K562 (cell line): ENCODE measurements at regions not wholly inside any gene's neighbourhood (a gene's known extent, or its start where the extent isn't known, plus 50 kb on each side); places are given as distances from the start of the nearest gene placed in this dataset.

Experiments
- ATAC-seq: fragments of 200-7000 bp; cut with Tn5 transposase; 3 replicates; pipeline ENCODE4 v1.9.1; 2020; ENCODE audit warnings: moderate library complexity
- BruUV-seq: library from RNA; stranded (reverse); fragments of 400-500 nt; replicated peaks from 2 replicates; lab custom pipeline; 2021; lab: Mats Ljungman, UMichigan
- CTCF ChIA-PET: fragments of 300-600 bp; formaldehyde crosslinking; extraction: SDS; loops from one replicate; lab custom pipeline; 2021; ENCODE audit warnings: low intra/inter-chr PET ratio; lab: Yijun Ruan, JAX
- POLR2A ChIA-PET: fragments of 300-600, 350-650 bp; sonication (Branson Sonifier 250); formaldehyde crosslinking; extraction: SDS; loops from one replicate; lab custom pipeline; 2021; ENCODE audit warnings: antibody characterized with exemption, inconsistent platforms; lab: Yijun Ruan, JAX
- DNase-seq, 4 experiments: peaks; one replicate each; pipeline versions ENCODE4 v3.0.0 to v3.0.0-alpha.2; 2011 to 2018; ENCODE audit warnings: low spot score in 3 of 4, mixed read lengths in 3 of 4; ENCODE audit errors: extremely low read depth in 1 of 4
- FAIRE-seq: peaks from 2 replicates; lab custom pipeline; 2011; peaks lifted over from hg19 to GRCh38; lab: Jason Lieb, UNC
- H2AFZ ChIP-seq: 2 replicates; pipeline ENCODE4 v1.6.0; 2011; ENCODE audit warnings: low read depth, low read length, control low read depth, inconsistent platforms
- H3K27ac ChIP-seq: fragments of 200-600 bp; 3 replicates; pipeline ENCODE4 v1.8.0; 2011; ENCODE audit warnings: low read depth, mild to moderate bottlenecking, control low read depth, inconsistent platforms, low read length, moderate library complexity, mixed read lengths; ENCODE audit errors: extremely low read depth
- H3K27me3 ChIP-seq, 2 experiments: fragments of 300-600 bp in 1 of 2; 2 replicates in 1 of 2; 3 replicates in 1 of 2; pipeline versions ENCODE4 v1.6.0 to v1.8.0; 2011; ENCODE audit warnings: inconsistent platforms in 2 of 2, low read length in 2 of 2, mild to moderate bottlenecking in 1 of 2, mixed read lengths in 1 of 2, moderate library complexity in 1 of 2; ENCODE audit not compliant: control insufficient read depth in 2 of 2, insufficient read depth in 2 of 2
- H3K36me3 ChIP-seq: fragments of 300-600 bp; 3 replicates; pipeline ENCODE4 v1.8.0; 2011; ENCODE audit warnings: mild to moderate bottlenecking, low read length, inconsistent platforms; ENCODE audit not compliant: control insufficient read depth, insufficient read depth
- H3K4me1 ChIP-seq, 2 experiments: fragments of 200-600 bp in 1 of 2; replicated peaks in 1 of 2; 2 replicates in 1 of 2; 3 replicates in 1 of 2; pipeline versions ENCODE4 v1.5.1 to v1.8.0; 2011; ENCODE audit warnings: inconsistent platforms in 2 of 2, low read length in 2 of 2, mild to moderate bottlenecking in 1 of 2, mixed read lengths in 1 of 2, moderate library complexity in 1 of 2; ENCODE audit not compliant: control insufficient read depth in 2 of 2, insufficient read depth in 2 of 2
- H3K4me2 ChIP-seq: 2 replicates; pipeline ENCODE4 v1.6.1; 2011; ENCODE audit warnings: low read length, control low read depth, inconsistent platforms, mixed read lengths; ENCODE audit not compliant: insufficient read depth
- H3K4me3 ChIP-seq: fragments of 200-600 bp; sonication (generic), shearing (Covaris generic); 2 replicates; pipeline ENCODE4 v1.5.1; 2016; ENCODE audit warnings: control low read depth, inconsistent platforms
- H3K79me2 ChIP-seq: fragments of 200-600 bp; 3 replicates; pipeline ENCODE4 v1.8.0; 2011; ENCODE audit warnings: low read length, inconsistent platforms; ENCODE audit not compliant: control insufficient read depth, insufficient read depth
- H3K9ac ChIP-seq, 2 experiments: 2 replicates each; pipeline versions ENCODE4 v1.6.0 to v1.6.1; 2011; ENCODE audit warnings: low read depth in 2 of 2, low read length in 2 of 2, control low read depth in 1 of 2, inconsistent platforms in 1 of 2, mild to moderate bottlenecking in 1 of 2, mixed read lengths in 1 of 2; ENCODE audit not compliant: insufficient read depth in 1 of 2
- H3K9me1 ChIP-seq: one replicate; pipeline ENCODE4 v1.6.0; 2011; ENCODE audit warnings: inconsistent platforms, mild to moderate bottlenecking, low read length, moderate library complexity; ENCODE audit not compliant: control insufficient read depth, insufficient read depth
- H3K9me3 ChIP-seq: replicated peaks from 2 replicates; pipeline ENCODE4 v1.5.1; 2011; ENCODE audit warnings: low read depth, low read length, inconsistent platforms; ENCODE audit not compliant: control insufficient read depth, insufficient read depth
- H4K20me1 ChIP-seq: replicated peaks from 2 replicates; pipeline ENCODE4 v1.6.1; 2011; ENCODE audit warnings: low read length, inconsistent platforms, mixed read lengths; ENCODE audit not compliant: control insufficient read depth, insufficient read depth
- FIP1L1 ChIP-seq: fragments of 200-400 bp; formaldehyde crosslinking; IDR thresholded peaks from 2 replicates; pipeline ENCODE4 v1.6.1; 2018; ENCODE audit warnings: mild to moderate bottlenecking, low read depth, low read length; ENCODE audit not compliant: poor library complexity, severe bottlenecking
- SMARCB1 ChIP-seq: IDR thresholded peaks from 2 replicates; pipeline ENCODE4 v1.6.1; 2011; ENCODE audit warnings: improper control_type of control experiment, low read depth; ENCODE audit not compliant: insufficient read length
- ZNF583 ChIP-seq: fragments of 250-450 bp; sonication (Bioruptor Pico); IDR thresholded peaks from 2 replicates; pipeline ENCODE4 v1.4.0; 2020
- WGBS: fragments of 100-300 bp; shearing (Covaris generic); methylation state at CpG from one replicate; pipeline ENCODE4 v1.1.6; 2016; ENCODE audit warnings: low coverage, mixed read lengths; ENCODE audit not compliant: insufficient coverage; ENCODE audit errors: missing lambda C conversion rate; 5-methylcytosine and 5-hydroxymethylcytosine counted together
- in situ Hi-C: fragments of 300-500 bp; cut with MboI; formaldehyde crosslinking; loops from 4 replicates; pipeline ENCODE4 v1.15.0; 2018; ENCODE audit warnings: inconsistent platforms, mixed read lengths
- intact Hi-C: fragments of 100-400 bp; cut with micrococcal nuclease; formaldehyde crosslinking; loops from 2 replicates; pipeline ENCODE4 v1.14.2; 2022
- TF ChIP-seq, protein P1 (sequence below), 2 experiments: fragments of 450-650 bp in 1 of 2; sonication (generic) in 1 of 2; formaldehyde crosslinking in 1 of 2; IDR thresholded peaks; 2 replicates each; pipeline versions ENCODE4 v1.7.1 to v1.9.0; 2016 to 2022; ENCODE audit warnings: inconsistent platforms in 1 of 2, mild to moderate bottlenecking in 1 of 2, missing genetic modification reagents in 1 of 2

DNA sequence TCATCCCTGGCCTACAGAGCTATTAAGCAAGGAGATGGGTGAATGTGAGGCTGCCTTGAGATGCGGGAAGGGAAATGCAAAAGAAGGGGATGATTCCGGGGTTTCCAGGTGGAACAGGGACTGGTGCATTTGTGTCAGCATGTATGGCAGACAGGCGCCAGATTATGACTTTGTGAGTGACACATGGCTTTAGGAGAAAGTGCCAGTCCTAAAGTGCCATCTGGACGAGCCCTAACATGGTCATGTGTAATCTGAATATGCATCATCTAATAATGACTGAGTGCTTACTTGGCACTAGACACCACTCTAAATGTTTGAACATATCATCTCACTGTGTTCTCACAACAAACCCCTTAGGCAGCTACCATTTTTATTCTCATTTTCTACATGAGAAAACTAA, 195.0 kb upstream of the TSHZ2 start:
- Histone ChIP-seq H3K4me2 (no peak overlapping the region), H3K9me1 (no peaks in the 10 kb centered on the region), H3K4me1 (no peaks in the 10 kb centered on the region), H3K9me3 (no peaks in the 10 kb centered on the region), H3K4me3 (no peak overlapping the region), H4K20me1 (no peaks in the 10 kb centered on the region), H3K79me2 (no peaks in the 10 kb centered on the region), H3K36me3 (no peaks in the 10 kb centered on the region), H2AFZ (no peak overlapping the region), H3K9ac (no peak overlapping the region), H3K27ac (no peak overlapping the region), H3K27me3 (no peaks in the 10 kb centered on the region)
- WGBS, result 0% methylated on average over 4 of the region's 4 CpGs
- no peak for FAIRE-seq
- ATAC-seq, result no peak
- in situ Hi-C loops (no loop called here), intact Hi-C loops (no loop called here)
- POLR2A ChIA-PET, result interaction anchor here (1.5 kb wide), 1 partner anchor 13 kb away, joined by 5 read pairs; no protein-coding TSS in a partner anchor
- TF ChIP-seq SMARCB1 (no peak), FIP1L1 (no peak)
- no peak for DNase-seq
- CTCF ChIA-PET, result no interaction called here
- BruUV-seq, result no TSS peak

DNA sequence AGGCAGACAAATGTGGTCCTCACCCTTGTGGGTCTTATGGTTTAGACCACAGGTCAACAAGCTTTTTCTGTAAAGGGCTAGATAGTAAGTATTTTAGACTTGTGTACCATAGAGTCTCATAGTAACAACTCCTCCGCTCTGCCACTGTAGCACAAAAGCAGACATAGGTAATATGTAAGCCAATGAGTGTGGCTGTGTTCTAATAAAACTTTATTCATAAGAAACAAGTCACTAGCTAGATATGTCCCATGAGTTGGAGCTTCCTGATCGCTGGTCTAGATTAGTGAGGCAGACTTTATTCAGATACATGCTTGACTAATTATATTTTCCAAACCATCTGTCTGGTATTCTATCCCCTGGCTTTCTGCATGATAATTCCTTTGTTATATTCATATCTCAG, 196.4 kb upstream of the TSHZ2 start:
- Histone ChIP-seq H3K9me1 (no peaks in the 10 kb centered on the region), H4K20me1 (no peaks in the 10 kb centered on the region), H2AFZ (no peak overlapping the region), H3K79me2 (no peaks in the 10 kb centered on the region), H3K4me1 (no peaks in the 10 kb centered on the region), H3K9ac (no peak overlapping the region), H3K4me2 (no peak overlapping the region), H3K36me3 (no peaks in the 10 kb centered on the region), H3K27ac (no peak overlapping the region), H3K9me3 (no peaks in the 10 kb centered on the region), H3K27me3 (no peaks in the 10 kb centered on the region), H3K4me3 (no peak overlapping the region)
- ATAC-seq (no peak), DNase-seq (no peak), FAIRE-seq (no peak)
- ChIA-PET CTCF (no interaction called here), POLR2A (interaction anchor here (1.5 kb wide), 1 partner anchor 11 kb away, joined by 5 read pairs; no protein-coding TSS in a partner anchor)
- BruUV-seq, result no TSS peak
- intact Hi-C loops (no loop called here), in situ Hi-C loops (no loop called here)
- no peak for TF ChIP-seq ZNF583 (CRISPR knock-in tag)
- TF ChIP-seq, protein P1, sequence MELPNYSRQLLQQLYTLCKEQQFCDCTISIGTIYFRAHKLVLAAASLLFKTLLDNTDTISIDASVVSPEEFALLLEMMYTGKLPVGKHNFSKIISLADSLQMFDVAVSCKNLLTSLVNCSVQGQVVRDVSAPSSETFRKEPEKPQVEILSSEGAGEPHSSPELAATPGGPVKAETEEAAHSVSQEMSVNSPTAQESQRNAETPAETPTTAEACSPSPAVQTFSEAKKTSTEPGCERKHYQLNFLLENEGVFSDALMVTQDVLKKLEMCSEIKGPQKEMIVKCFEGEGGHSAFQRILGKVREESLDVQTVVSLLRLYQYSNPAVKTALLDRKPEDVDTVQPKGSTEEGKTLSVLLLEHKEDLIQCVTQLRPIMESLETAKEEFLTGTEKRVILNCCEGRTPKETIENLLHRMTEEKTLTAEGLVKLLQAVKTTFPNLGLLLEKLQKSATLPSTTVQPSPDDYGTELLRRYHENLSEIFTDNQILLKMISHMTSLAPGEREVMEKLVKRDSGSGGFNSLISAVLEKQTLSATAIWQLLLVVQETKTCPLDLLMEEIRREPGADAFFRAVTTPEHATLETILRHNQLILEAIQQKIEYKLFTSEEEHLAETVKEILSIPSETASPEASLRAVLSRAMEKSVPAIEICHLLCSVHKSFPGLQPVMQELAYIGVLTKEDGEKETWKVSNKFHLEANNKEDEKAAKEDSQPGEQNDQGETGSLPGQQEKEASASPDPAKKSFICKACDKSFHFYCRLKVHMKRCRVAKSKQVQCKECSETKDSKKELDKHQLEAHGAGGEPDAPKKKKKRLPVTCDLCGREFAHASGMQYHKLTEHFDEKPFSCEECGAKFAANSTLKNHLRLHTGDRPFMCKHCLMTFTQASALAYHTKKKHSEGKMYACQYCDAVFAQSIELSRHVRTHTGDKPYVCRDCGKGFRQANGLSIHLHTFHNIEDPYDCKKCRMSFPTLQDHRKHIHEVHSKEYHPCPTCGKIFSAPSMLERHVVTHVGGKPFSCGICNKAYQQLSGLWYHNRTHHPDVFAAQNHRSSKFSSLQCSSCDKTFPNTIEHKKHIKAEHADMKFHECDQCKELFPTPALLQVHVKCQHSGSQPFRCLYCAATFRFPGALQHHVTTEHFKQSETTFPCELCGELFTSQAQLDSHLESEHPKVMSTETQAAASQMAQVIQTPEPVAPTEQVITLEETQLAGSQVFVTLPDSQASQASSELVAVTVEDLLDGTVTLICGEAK (IDR thresholded peaks at IDR 0.05), result peak; percentile 83
- TF ChIP-seq, protein P1 (CRISPR knock-in tag; IDR thresholded peaks at IDR 0.05), result no peak
- WGBS, result 0% methylated on average over 2 of the region's 2 CpGs
